ENCODE measurements at regions not wholly inside any gene's neighbourhood (a gene's known extent, or its start where the extent isn't known, plus 50 kb on each side); places are given as distances from the start of the nearest gene placed in this dataset.

GRCh38 chr5:38728029-38728428, 117.8 kb upstream of the OSMR start:
- no peaks in the 10 kb centered on the region for H4K20me1 ChIP-seq (replicated peaks in 1 of 2; ENCODE audit: control insufficient read depth in 1 of 2, insufficient read depth in 2 of 2, low read length in 2 of 2)
- H3K9ac ChIP-seq (replicated peaks in 1 of 4; ENCODE audit: extremely low read depth in 1 of 4, low read depth in 3 of 4, low read length in 3 of 4), result no peak overlapping the region
- DNase-seq (ENCODE audit: low read depth in 1 of 2, low spot score in 2 of 2), result no peak
- H3K27me3 ChIP-seq (replicated peaks in 1 of 4; ENCODE audit: control insufficient read depth in 3 of 4, extremely low read depth in 1 of 4, insufficient read depth in 3 of 4, low read length in 3 of 4), result no peaks in the 10 kb centered on the region
- H3K36me3 ChIP-seq (ENCODE audit: control insufficient read depth in 2 of 4, insufficient read depth in 4 of 4, low read length in 3 of 4), result no peaks in the 10 kb centered on the region
- H4K5ac ChIP-seq (ENCODE audit: insufficient read length, low read depth, low read length), result no peak overlapping the region
- H2BK12ac ChIP-seq (ENCODE audit: low read depth, low read length), result no peak overlapping the region
- H3K4ac ChIP-seq (replicated peaks; ENCODE audit: insufficient read length, low read depth, low read length), result no peak overlapping the region
- H3K4me2 ChIP-seq (ENCODE audit: insufficient read depth in 1 of 2, low read depth in 2 of 2, low read length in 2 of 2), result no peak overlapping the region
- H4K91ac ChIP-seq (replicated peaks; ENCODE audit: insufficient read length, low read length), result no peak overlapping the region
- no peak overlapping the region for H3K23ac ChIP-seq (ENCODE audit: insufficient read length)
- H3K4me3 ChIP-seq (ENCODE audit: extremely low read depth in 1 of 4, insufficient read depth in 2 of 4, low read depth in 3 of 4, low read length in 4 of 4), result no peak overlapping the region
- H3K9me3 ChIP-seq (ENCODE audit: insufficient read depth in 2 of 2, low read depth in 1 of 2, low read length in 1 of 2), result no peaks in the 10 kb centered on the region
- no peak overlapping the region for H3K27ac ChIP-seq (ENCODE audit: low read depth, low read length)
- no peak overlapping the region for H3K14ac ChIP-seq (ENCODE audit: insufficient read length)
- no peaks in the 10 kb centered on the region for H3K79me2 ChIP-seq (ENCODE audit: control insufficient read depth in 1 of 2, insufficient read depth in 2 of 2, low read length in 2 of 2)
- H4K8ac ChIP-seq (ENCODE audit: extremely low read depth, insufficient read depth, low read length), result no peak overlapping the region
- no peak overlapping the region for H3K56ac ChIP-seq (replicated peaks; ENCODE audit: insufficient read length, low read depth, low read length)
- H3K18ac ChIP-seq (ENCODE audit: extremely low read depth, low read length), result no peak overlapping the region
- H2BK15ac ChIP-seq (ENCODE audit: low read length), result no peak overlapping the region
- WGBS, 2 experiments (ENCODE audit: extremely low coverage in 1 of 2, insufficient coverage in 1 of 2, insufficient read length in 1 of 2, insufficient replicate concordance in 2 of 2, low coverage in 1 of 2, low lambda C conversion rate in 2 of 2, missing lambda C conversion rate in 1 of 2), result 92% methylated on average over 3 of the region's 3 CpGs; no CpG with 5 or more reads in 1 of the 2 experiments
- H2AFZ ChIP-seq (ENCODE audit: low read length), result no peak overlapping the region
- peaks cover 1 to 9% (median 6%) of the 10 kb centered on the region in 4 experiments; a peak in 4 of 7 replicates for H3K4me1 ChIP-seq (replicated peaks in 1 of 4; ENCODE audit: control insufficient read depth in 3 of 4, insufficient read depth in 4 of 4, low read length in 3 of 4)
- H2BK120ac ChIP-seq (replicated peaks; ENCODE audit: low read depth, low read length), result no peak overlapping the region
- ChIA-PET POLR2A (ENCODE audit: partially characterized antibody) (no interaction called here), CTCF (ENCODE audit: partially characterized antibody) (interaction anchor here (1.2 to 1.7 kb wide), 5 partner anchors 24 to 308 kb away, joined by 3 to 6 read pairs (median 3); no protein-coding TSS in a partner anchor)
- H2BK5ac ChIP-seq (ENCODE audit: low read depth, low read length), result no peak overlapping the region
- no peaks in the 10 kb centered on the region for H3K23me2 ChIP-seq (ENCODE audit: low read depth, low read length)
- H2BK20ac ChIP-seq (ENCODE audit: low read length), result no peak overlapping the region
- no peak overlapping the region for H2AK5ac ChIP-seq (ENCODE audit: low read depth, low read length)
- no peaks in the 10 kb centered on the region for H3K79me1 ChIP-seq (ENCODE audit: low read depth, low read length)
- FAIRE-seq, result no peak
- no peak for TF ChIP-seq CHD7 (IDR thresholded peaks at IDR 0.05; ENCODE audit: insufficient replicate concordance, low read length)

Data from H1 (cell line).